ENCODE measurements at regions not wholly inside any gene's neighbourhood (a gene's known extent, or its start where the extent isn't known, plus 50 kb on each side); places are given as distances from the start of the nearest gene placed in this dataset.
"Not testable (repeated sequence)": the region's sequence is repeated elsewhere in the genome, so short reads cannot be mapped to it uniquely, and the experiment has no call there.

GRCh38 chr5:53733853-53734252, 173.4 kb downstream of the NDUFS4 start:
- DNase-seq (ENCODE audit: low spot score): no peak

DNA sequence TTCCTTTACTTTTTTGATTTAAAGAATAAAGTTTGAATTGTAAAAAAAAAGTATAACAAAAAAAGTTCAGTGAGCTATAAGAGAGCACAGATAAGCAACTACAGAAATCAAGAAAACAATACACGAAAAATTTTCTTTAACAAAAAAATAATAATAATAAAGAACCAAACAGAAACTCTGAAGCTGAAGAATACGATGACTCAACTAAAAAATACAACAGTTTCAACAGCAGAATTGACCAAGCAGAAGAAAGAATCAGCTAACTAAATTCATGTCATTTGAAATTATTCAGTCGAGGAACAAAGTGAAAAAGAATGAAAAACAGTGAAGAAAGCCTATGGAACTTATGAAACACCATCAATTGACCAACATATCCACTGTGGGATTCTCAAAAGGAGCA, 177.7 kb downstream of the NDUFS4 start:
- no peak for DNase-seq (ENCODE audit: low spot score)

DNA sequence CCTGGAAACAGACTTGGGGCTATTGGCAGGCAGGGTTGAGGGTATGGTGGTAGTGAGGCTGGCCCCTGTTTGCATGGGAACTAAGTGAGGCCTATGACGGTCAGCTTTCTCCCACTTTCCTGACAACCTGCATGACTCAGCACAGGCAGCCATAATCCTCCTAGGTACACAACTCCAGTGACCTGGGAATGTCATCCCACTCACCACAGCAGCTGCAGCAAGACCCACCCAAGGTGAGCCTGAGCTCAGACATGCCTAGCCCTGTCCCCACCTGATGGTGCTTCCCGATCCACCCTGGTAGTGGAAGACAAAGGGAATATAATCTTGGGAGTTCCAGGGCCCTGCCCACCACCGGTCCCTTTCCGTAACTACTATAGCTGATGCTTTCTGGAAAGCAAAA, 178.7 kb downstream of the NDUFS4 start:
- no peak for DNase-seq (ENCODE audit: low spot score)

DNA sequence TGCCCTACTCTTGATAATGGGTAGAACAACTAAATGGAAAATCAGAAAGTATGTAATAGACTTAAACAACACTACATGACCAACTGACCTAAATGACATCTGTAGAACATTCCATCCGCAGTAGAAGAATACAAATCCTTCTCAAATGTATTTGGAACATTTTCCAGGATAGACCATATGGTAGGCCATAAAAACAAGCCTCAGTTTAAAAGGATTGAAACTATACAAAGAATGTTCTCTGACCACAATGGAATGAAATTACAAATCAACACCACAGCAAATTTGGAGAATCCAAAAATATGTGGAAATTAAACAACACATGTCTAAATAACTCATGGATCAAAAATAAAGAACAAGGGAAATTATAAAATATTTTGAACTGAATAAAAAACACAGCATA, 189.2 kb downstream of the NDUFS4 start:
- peak; percentile 45 for DNase-seq (ENCODE audit: low spot score)

DNA sequence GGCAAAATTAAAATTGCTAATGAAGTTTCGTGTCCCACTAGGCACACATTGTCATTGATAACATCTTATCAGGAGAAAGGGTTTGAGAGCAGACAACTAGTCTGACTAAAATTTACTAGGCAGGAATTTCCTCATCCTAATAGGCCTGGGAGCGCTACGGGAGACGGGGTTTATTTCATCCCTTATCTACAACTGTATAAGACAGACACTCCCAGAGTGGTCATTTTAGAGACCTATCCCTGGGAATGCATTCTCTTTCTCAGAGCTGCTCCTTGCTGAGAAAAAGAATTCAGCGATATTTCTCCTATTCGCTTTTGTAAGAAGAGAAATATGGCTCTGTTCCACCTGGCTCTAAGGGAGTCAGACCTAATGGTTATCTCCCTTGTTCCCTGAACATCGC, 191.8 kb downstream of the NDUFS4 start:
- DNase-seq (ENCODE audit: low spot score): not testable (repeated sequence)

GRCh38 chr5:53766673-53767072, 206.2 kb downstream of the NDUFS4 start:
- no peak for DNase-seq (ENCODE audit: low spot score)

DNA sequence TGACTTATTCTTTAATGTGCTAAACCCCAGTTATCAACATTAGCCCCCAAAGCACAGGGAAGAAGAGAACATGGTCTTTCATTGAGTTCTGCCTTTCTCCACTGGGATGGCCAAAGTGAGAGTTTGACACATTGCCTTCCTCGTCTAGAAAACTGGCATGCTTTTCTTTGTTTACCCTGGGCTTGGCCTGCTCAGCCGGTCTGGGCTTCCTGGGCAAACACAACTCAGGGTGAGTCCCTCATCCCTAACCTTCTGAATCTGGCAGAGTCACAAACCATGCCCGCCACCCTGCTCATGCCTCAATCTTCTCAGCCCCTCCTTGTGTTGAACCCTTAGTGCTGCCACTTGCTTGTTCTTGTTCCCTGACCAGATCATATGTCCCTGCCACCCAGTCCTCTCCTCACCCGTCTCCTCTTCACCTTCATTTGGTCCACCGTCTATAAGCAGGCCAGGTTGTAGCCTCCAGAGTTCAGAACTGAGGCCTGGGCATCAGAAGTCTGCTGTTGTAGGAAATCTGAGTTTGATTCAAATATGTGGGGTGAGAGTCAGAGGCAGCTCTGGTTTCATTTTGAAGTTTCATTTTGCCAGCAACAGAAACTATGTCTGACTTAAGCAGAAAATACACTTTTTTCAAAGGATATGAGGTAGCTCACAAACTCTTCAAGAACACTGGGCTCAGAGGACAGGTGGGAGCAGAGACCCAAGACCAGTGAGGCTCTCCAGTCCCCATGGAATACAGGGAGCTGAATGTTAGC, 217.6 kb downstream of the NDUFS4 start:
- DNase-seq (ENCODE audit: low spot score): no peak

DNA sequence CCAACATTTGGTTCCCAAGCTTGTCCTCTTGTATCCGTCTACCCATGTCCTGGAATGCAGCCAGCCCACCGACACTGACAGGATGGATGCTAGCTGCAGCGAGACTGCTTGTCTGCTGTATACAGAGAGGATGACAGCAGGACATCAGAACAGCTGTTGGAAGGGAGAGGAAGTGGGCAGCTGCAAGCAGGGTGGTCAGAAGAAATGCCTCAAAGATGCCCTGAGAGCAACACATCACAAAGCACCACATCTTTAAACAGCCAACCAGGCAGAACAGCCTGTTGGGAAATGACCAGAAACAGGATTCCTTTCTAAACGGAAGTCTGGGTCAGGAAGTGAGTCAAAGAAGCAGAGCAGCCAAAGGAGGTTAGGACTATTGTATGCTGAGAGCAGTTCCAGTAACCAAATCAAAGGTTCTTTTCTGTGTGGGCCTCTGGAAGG, 219.1 kb downstream of the NDUFS4 start:
- peak; percentile 76 for DNase-seq (ENCODE audit: low spot score)

- DNase-seq (ENCODE audit: low spot score): no peak
Observed at GRCh38 chr5:53782620-53783019, 222.2 kb downstream of the NDUFS4 start.

DNA sequence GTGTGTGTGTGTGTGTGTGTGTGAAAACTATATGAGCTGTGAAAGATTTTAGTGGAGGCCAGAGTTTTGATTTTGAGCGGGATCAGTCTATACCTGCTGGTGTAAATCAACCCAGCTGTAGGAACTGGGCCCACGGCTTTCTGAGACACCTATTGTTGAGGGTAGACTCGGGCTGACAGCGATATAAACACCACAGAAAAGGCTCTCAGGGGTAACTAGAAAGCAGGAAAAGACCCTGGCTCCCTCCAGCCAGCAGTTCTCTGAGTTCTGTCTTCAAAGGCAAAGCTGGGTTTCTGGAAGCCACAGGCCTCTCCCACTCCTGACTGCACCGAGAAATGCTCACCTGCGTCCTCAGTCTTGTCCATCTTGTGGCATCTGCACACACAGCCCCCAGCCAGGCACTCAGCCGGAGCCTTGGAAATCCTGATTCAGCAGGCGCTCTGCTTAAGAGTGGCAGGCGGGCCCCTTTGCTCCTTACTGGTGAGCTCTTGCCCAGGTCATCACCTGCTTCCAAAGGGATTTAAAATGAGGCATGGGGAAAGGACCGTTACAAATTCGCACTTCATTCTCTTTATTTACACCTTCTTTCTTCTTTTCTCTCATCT, 223.3 kb downstream of the NDUFS4 start:
- no peak for DNase-seq (ENCODE audit: low spot score)

- DNase-seq (ENCODE audit: low spot score): no peak
Observed at GRCh38 chr5:53784596-53784995, 224.2 kb downstream of the NDUFS4 start.

DNA sequence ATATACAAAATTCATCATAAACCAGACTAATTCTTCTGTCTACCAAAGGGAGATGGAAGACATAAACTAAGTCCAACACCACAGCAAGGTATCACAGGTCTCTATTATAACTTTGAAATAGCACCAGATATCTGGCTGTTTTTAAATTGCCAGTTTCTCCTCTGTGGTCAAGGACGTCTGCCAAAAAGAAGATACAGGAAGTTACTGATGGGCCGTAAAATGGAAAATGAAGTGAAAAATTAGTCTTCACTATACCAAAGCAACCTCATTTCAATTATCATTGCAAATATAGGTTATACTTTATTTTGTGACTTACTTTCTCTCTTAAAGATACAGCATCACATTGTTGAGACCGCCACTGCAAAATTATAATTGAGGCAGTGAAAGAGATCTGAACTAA, 225.5 kb downstream of the NDUFS4 start:
- no peak for DNase-seq (ENCODE audit: low spot score)

- DNase-seq (ENCODE audit: low spot score): no peak
Observed at GRCh38 chr5:53790026-53790425, 229.6 kb downstream of the NDUFS4 start.

- no peak for DNase-seq (ENCODE audit: low spot score)
Observed at GRCh38 chr5:53792338-53792737, 231.9 kb downstream of the NDUFS4 start.

DNA sequence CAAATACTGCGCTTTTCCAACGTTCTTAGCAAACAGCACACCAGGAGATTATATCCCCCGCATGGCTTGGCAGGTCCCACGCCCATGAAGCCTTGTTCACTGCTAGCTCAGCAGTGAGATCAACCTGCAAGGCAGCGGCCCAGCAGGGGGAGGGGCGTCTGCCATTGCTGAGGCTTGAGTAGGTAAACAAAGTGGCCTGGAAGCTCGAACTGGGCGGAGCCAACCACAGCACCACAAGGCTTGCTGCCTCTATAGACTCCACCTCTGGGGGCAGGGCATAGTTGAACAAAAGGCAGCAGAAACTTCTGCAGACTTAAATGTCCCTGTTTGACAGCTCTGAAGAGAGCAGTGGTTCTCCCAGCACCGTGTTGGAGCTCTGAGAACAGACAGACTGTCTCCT, 239.2 kb downstream of the NDUFS4 start:
- not testable (repeated sequence) for DNase-seq (ENCODE audit: low spot score)

DNA sequence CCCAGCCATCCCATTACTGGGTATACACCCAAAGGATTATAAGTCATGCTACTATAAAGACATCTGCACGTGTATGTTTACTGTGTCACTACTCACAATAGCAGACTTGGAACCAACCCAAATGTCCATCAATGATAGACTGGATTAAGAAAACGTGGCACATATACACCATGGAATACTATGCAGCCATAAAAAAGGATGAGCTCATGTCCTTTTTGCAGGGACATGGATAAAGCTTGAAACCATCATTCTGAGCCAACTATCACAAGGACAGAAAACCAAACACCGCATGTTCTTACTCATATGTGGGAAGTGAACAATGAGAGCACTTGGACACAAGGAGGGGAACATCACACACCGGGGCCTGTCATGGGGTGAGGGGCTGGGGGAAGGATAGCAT, 248.0 kb downstream of the NDUFS4 start:
- DNase-seq (ENCODE audit: low spot score): not testable (repeated sequence)

GRCh38 chr5:53814819-53815218, 254.4 kb downstream of the NDUFS4 start:
- no peak for DNase-seq (ENCODE audit: low spot score)

DNA sequence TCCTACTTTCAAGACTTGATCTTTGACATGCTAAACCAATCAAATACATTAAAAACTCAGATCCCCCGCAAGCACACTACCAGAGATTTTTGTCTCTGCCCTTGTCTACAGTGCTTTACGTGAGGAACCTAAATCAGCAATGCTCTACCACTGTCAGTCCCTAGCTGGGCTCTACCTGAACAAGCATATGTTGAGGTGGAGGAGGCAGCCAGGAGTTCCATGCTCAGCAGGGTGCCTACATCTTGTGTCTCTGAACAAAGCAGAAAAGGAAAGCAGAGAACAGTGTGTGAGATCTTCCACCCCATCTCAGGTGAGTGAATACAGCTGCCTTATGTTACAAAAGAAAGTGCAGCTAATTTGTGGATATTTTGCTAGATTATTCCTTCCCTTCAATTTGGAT, 255.0 kb downstream of the NDUFS4 start:
- DNase-seq (ENCODE audit: low spot score): no peak

DNA sequence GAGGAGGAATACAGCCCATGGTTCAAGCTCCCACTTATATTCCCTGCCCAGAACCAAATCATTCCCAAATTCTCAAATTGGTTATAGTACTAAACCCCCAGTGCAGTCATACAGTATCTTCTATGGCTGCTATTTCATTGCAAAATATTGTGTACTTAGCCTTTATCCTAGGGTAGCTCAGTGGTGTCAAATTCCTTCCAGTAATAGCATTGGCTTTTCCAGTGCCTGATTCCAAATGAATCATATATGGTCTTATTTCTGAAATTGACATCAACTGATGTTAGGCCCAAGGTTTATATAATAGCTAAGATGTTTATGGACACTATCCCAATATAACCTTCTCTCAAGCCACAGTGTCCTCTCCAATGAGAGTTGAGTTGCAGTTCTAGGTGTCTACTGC, 256.7 kb downstream of the NDUFS4 start:
- DNase-seq (ENCODE audit: low spot score): no peak

GRCh38 chr5:53819482-53819881, 259.0 kb downstream of the NDUFS4 start:
- DNase-seq (ENCODE audit: low spot score): no peak

DNA sequence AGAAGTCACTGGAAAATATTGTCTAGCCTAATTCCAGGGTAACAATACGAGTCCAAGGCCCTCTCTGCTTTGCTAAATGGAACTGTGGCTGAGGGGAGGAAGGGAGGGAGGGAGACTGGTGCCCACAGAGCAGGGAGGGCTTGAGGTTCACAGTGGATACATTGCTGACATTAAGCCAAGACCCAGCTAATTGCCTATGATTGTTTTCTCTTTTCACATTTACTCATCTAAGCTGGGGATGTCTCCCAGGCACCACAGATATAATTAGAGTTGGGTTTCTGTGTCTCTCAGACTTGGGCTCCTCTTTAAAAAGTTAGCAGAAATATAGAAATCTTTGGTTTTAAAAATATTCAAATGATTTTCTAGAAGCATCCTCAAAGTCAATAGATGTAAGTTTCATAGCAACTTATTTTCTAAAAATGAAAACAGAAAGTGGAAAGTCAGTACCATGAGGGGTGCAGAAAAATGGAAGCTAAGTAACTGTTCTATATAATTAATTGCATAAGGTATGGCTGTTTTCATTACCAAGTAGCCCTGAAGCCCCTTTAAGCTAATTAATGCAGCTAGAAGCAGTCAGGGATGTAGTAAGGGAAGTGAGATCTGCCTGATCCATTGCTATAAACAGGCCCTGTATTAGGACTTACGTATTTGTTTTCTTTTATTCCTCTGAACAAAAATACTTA, 259.8 kb downstream of the NDUFS4 start:
- no peak for DNase-seq (ENCODE audit: low spot score)

DNA sequence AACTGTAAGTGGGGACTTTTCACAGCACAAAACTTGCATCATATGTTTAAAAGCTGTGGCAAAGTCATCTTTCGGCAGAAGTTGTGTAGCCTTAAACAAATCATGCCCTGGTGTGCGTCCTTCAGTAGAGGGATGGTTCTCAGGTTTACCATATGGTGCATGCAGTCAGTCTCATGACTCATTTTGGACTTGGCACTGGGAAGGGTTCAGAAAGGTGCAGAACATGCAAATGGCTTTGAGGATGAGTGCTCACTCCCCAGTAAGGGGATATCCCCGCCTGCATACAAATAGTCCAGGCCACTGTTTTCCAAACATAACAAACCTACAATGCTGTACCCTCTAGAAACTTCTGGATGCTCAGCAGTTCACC, 260.3 kb downstream of the NDUFS4 start:
- no peak for DNase-seq (ENCODE audit: low spot score)

- no peak for DNase-seq (ENCODE audit: low spot score)
Observed at GRCh38 chr5:53825016-53825415, 264.6 kb downstream of the NDUFS4 start.

Data from GM03348 (cell line).